SK-N-SH (cell line): ENCODE measurements at regions not wholly inside any gene's neighbourhood (a gene's known extent, or its start where the extent isn't known, plus 50 kb on each side); places are given as distances from the start of the nearest gene placed in this dataset.

Experiments
- CTCF ChIP-seq: fragments of 200-600 bp; sonication (generic); IDR thresholded peaks from 2 replicates; pipeline ENCODE4 v1.6.1; 2017; ENCODE audit warnings: antibody characterized with exemption, mild to moderate bottlenecking, moderate library complexity
- EZH2phosphoT487 ChIP-seq: fragments of 200-600 bp; sonication (generic); IDR thresholded peaks from 2 replicates; pipeline ENCODE4 v1.6.1; 2017; ENCODE audit warnings: low read depth, mixed run types, mild to moderate bottlenecking, antibody characterized with exemption, moderate library complexity, borderline replicate concordance
- FOXJ3 ChIP-seq: sonication (generic); formaldehyde crosslinking; IDR thresholded peaks from 2 replicates; pipeline ENCODE4 v1.5.1; 2020; ENCODE audit warnings: mild to moderate bottlenecking, missing genetic modification reagents
- FOXM1 ChIP-seq: IDR thresholded peaks from 2 replicates; pipeline ENCODE4 v1.4.0; 2012; ENCODE audit warnings: low read depth, mild to moderate bottlenecking
- GATA2 ChIP-seq: sonication (generic); formaldehyde crosslinking; IDR thresholded peaks from 2 replicates; pipeline ENCODE4 v1.5.0; 2020; ENCODE audit warnings: mild to moderate bottlenecking, missing genetic modification reagents
- MAX ChIP-seq: IDR thresholded peaks from 2 replicates; pipeline ENCODE4 v1.4.0; 2012; ENCODE audit warnings: low read depth
- NFIC ChIP-seq: IDR thresholded peaks from 2 replicates; pipeline ENCODE4 v1.4.0; 2012; ENCODE audit warnings: borderline replicate concordance
- NRF1 ChIP-seq: IDR thresholded peaks from 2 replicates; pipeline ENCODE4 v1.6.1; 2012; ENCODE audit warnings: low read depth, mild to moderate bottlenecking, low read length
- POLR2AphosphoS5 ChIP-seq: IDR thresholded peaks from 2 replicates; pipeline ENCODE4 v1.6.1; 2012; ENCODE audit warnings: low read depth, low read length
- SMC3 ChIP-seq: IDR thresholded peaks from 2 replicates; pipeline ENCODE4 v1.6.1; 2012; ENCODE audit warnings: low read depth, low read length, improper control_type of control experiment
- TAF1 ChIP-seq: IDR thresholded peaks from 2 replicates; pipeline ENCODE4 v1.6.1; 2012; ENCODE audit warnings: low read depth, mild to moderate bottlenecking, low read length, moderate library complexity, borderline replicate concordance
- TEAD4 ChIP-seq: IDR thresholded peaks from 2 replicates; pipeline ENCODE4 v1.4.0; 2012; ENCODE audit warnings: mild to moderate bottlenecking, borderline replicate concordance; ENCODE audit not compliant: insufficient read depth

GRCh38 chr14:84180336-84180735, 1349.6 kb upstream of the FLRT2 start:
- no peak for TF ChIP-seq CTCF
- TF ChIP-seq POLR2AphosphoS5 = no peak
- no peak for TF ChIP-seq GATA2 (CRISPR knock-in tag)
- no peak for TF ChIP-seq NRF1
- TF ChIP-seq MAX = no peak
- no peak for TF ChIP-seq TAF1
- no peak for TF ChIP-seq FOXM1
- no peak for TF ChIP-seq SMC3
- TF ChIP-seq TEAD4 = no peak
- no peak for TF ChIP-seq EZH2phosphoT487
- TF ChIP-seq FOXJ3 (CRISPR knock-in tag) = no peak
- TF ChIP-seq NFIC = no peak
